HG03159 (cell line): ENCODE measurements at regions not wholly inside any gene's neighbourhood (a gene's known extent, or its start where the extent isn't known, plus 50 kb on each side); places are given as distances from the start of the nearest gene placed in this dataset.
"Not testable (repeated sequence)": the region's sequence is repeated elsewhere in the genome, so short reads cannot be mapped to it uniquely, and the experiment has no call there.

Experiments used
- ATAC-seq: cut with Tn5 transposase; IDR thresholded peaks from one replicate; pipeline ENCODE4 v1.9.1; 2021; ENCODE audit warnings: mild to moderate bottlenecking, moderate library complexity; ENCODE audit not compliant: unreplicated experiment

GRCh38 chr5:163115011-163115410, 322.4 kb upstream of the CCNG1 start:
- no peak for ATAC-seq

GRCh38 chr5:163116618-163117017, 320.8 kb upstream of the CCNG1 start:
- ATAC-seq, result not testable (repeated sequence)

- no peak for ATAC-seq
Observed at GRCh38 chr5:163134061-163134460, 303.3 kb upstream of the CCNG1 start.

GRCh38 chr5:163135849-163136248, 301.5 kb upstream of the CCNG1 start:
- ATAC-seq, result no peak

- no peak for ATAC-seq
Observed at GRCh38 chr5:163161512-163161911, 275.9 kb upstream of the CCNG1 start.

- no peak for ATAC-seq
Observed at GRCh38 chr5:163162645-163163044, 274.8 kb upstream of the CCNG1 start.

- no peak for ATAC-seq
Observed at GRCh38 chr5:163163858-163164257, 273.5 kb upstream of the CCNG1 start.

- ATAC-seq, result no peak
Observed at GRCh38 chr5:163165277-163165676, 272.1 kb upstream of the CCNG1 start.

- ATAC-seq, result not testable (repeated sequence)
Observed at GRCh38 chr5:163170161-163170560, 267.2 kb upstream of the CCNG1 start.

- ATAC-seq, result no peak
Observed at GRCh38 chr5:163172540-163173338, 264.7 kb upstream of the CCNG1 start.

- no peak for ATAC-seq
Observed at GRCh38 chr5:163177971-163178370, 259.4 kb upstream of the CCNG1 start.

GRCh38 chr5:163185315-163185714, 252.1 kb upstream of the CCNG1 start:
- no peak for ATAC-seq

- ATAC-seq, result no peak
Observed at GRCh38 chr5:163189023-163189553, 248.3 kb upstream of the CCNG1 start.

GRCh38 chr5:163190283-163190682, 247.1 kb upstream of the CCNG1 start:
- ATAC-seq, result no peak

- ATAC-seq, result no peak
Observed at GRCh38 chr5:163190784-163191183, 246.6 kb upstream of the CCNG1 start.

GRCh38 chr5:163193886-163194285, 243.5 kb upstream of the CCNG1 start:
- no peak for ATAC-seq

- no peak for ATAC-seq
Observed at GRCh38 chr5:163205645-163206044, 231.8 kb upstream of the CCNG1 start.

- no peak for ATAC-seq
Observed at GRCh38 chr5:163221581-163221980, 215.8 kb upstream of the CCNG1 start.

GRCh38 chr5:163222982-163223381, 214.4 kb upstream of the CCNG1 start:
- ATAC-seq, result no peak

GRCh38 chr5:163244445-163244987, 192.9 kb upstream of the CCNG1 start:
- ATAC-seq, result no peak

GRCh38 chr5:163245584-163245983, 191.8 kb upstream of the CCNG1 start:
- no peak for ATAC-seq

- ATAC-seq, result no peak
Observed at GRCh38 chr5:163248333-163248732, 189.1 kb upstream of the CCNG1 start.
